ENCODE measurements at regions not wholly inside any gene's neighbourhood (a gene's known extent, or its start where the extent isn't known, plus 50 kb on each side); places are given as distances from the start of the nearest gene placed in this dataset.

DNA sequence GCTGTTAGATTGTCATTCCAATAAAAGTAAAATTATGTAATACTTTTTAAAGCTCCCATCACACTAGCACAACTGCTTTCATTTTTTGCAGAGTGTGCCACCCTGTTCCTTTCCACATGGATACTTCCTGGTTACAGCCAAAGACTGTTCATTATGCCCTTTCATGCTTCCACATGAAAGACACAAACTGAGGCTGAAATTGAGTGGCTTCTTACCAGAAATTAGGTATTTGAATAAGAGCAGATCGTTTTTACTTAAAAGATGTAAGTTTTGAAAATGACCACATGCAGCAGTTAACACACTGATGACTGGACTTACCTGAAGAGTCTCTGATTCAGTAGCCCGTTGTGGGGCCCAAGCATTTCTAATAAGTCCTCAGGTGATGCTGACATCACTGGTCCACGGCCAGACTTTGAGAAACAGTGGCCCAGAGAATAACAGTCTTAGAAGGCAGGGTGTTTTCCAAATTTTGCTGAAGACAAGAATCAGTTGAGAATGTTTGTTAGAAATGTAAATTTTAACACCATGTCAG lies 187.6 kb upstream of the DMRT1 start:
- H3K4me3 Mint-ChIP-seq: no peak overlapping the region
- H3K36me3 Mint-ChIP-seq (ENCODE audit: low read depth): no peaks in the 10 kb centered on the region
- no peak overlapping the region for H3K27ac Mint-ChIP-seq
- H3K4me1 Mint-ChIP-seq: peaks cover 20% of the 10 kb centered on the region
- intact Hi-C loops (cut with DNase I, micrococcal nuclease): loop anchor here in 1 of 2 experiments (10.0 kb wide), 1 partner anchor 59 kb away; no protein-coding TSS in a partner anchor
- ATAC-seq (no peak), DNase-seq (no peak)
- CTCF ChIA-PET: no interaction called here
- H3K9me3 Mint-ChIP-seq (ENCODE audit: low read depth): no peaks in the 10 kb centered on the region
- H3K27me3 Mint-ChIP-seq: no peaks in the 10 kb centered on the region
- POLR2A ChIA-PET: no interaction called here

DNA sequence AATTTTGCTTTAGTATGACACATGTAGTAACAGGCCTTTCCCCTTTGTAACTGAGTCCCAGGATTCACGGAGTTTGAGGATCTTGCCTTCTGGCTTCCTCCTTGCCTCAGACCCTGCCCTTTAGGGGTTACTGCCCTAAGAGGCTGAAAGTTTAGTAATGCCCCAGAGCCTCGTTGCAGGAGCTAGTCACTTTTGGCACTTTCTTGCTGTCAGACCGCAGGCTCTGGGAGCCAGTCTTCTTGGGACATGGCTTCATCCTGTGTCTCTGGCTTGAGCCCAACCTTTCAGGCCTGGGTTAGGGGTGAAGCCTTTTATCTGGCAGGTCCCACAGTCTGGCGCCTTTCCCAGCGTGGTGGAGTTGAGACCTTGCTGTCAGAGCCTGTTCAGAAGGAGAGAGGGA lies 185.6 kb upstream of the DMRT1 start:
- Mint-ChIP-seq H3K4me1 (peaks cover 6% of the 10 kb centered on the region), H3K27ac (no peak overlapping the region), H3K36me3 (ENCODE audit: low read depth) (no peaks in the 10 kb centered on the region), H3K27me3 (no peaks in the 10 kb centered on the region), H3K9me3 (ENCODE audit: low read depth) (no peaks in the 10 kb centered on the region), H3K4me3 (no peak overlapping the region)
- DNase-seq (no peak), ATAC-seq (no peak)
- ChIA-PET POLR2A (no interaction called here), CTCF (no interaction called here)
- intact Hi-C loops (cut with DNase I, micrococcal nuclease): loop anchor here (2.0 to 10.0 kb wide), 3 partner anchors 41 to 61 kb away; no protein-coding TSS in a partner anchor

DNA sequence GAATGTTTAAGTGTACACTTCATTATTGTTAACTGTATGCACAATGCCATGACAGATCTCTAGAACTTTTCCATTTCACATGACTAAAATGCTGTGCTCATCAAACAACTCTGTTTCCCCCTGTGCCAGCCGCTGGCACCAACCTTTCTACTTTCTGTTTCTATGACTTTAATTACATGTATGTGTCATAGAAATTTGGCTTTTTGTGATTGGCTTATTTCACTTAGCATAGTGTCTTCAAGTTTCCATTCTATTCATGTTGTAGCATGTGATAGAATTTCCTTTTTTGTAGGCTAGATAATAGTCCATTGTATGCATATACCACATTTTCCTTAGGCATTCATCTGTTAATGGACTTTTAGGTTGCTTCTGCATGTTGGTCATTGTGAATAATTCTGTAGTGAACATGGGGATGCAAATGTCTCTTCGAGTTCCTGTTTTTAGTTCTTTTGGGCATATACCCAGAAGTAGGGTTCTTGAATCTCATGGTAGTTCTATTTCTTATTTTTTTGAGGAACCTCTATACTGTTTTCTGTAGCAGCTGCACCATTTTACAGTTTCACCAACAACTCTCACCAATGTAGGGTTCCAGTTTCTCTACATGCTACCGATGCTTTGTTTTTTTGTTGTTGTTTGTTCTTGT lies 184.4 kb upstream of the DMRT1 start:
- DNase-seq (peak; percentile 15), ATAC-seq (peak; percentile 95)
- H3K27me3 Mint-ChIP-seq: no peaks in the 10 kb centered on the region
- H3K27ac Mint-ChIP-seq: no peak overlapping the region
- H3K9me3 Mint-ChIP-seq (ENCODE audit: low read depth): no peaks in the 10 kb centered on the region
- no peaks in the 10 kb centered on the region for H3K36me3 Mint-ChIP-seq (ENCODE audit: low read depth)
- H3K4me1 Mint-ChIP-seq: peaks cover 5% of the 10 kb centered on the region
- POLR2A ChIA-PET: no interaction called here
- H3K4me3 Mint-ChIP-seq: no peak overlapping the region
- CTCF ChIA-PET: interaction anchor here (0.9 kb wide), 1 partner anchor 148 kb away, joined by 6 read pairs; no protein-coding TSS in a partner anchor
- intact Hi-C loops (cut with DNase I, micrococcal nuclease): loop anchor here (2.0 to 10.0 kb wide), 3 partner anchors 42 to 62 kb away; no protein-coding TSS in a partner anchor

DNA sequence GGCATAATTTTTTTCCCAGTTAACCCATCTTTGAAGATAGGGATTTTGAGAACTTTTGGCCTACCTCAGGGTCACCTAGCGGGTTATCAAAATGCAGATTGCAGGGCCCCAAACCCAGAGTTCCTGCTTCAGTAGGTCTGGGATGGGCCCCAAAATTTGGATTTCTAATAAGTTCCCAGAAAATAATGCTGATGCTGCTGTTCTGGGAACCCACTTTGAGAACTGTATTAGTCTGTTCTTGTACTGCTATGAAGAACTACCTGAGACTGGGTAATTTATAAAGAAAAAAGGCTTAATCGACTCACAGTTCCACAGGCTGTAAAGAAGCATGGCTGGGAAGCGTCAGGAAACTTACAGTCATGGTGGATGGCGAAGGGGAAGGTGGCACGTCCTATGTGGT lies 182.2 kb upstream of the DMRT1 start:
- H3K36me3 Mint-ChIP-seq (ENCODE audit: low read depth): no peaks in the 10 kb centered on the region
- ChIA-PET CTCF (no interaction called here), POLR2A (no interaction called here)
- H3K4me1 Mint-ChIP-seq: peaks cover 5% of the 10 kb centered on the region
- H3K27me3 Mint-ChIP-seq: no peaks in the 10 kb centered on the region
- intact Hi-C loops (cut with DNase I, micrococcal nuclease): loop anchor here (5.0 to 10.0 kb wide), 2 partner anchors 47 to 64 kb away; no protein-coding TSS in a partner anchor
- no peak overlapping the region for H3K4me3 Mint-ChIP-seq
- H3K9me3 Mint-ChIP-seq (ENCODE audit: low read depth): no peaks in the 10 kb centered on the region
- ATAC-seq (no peak), DNase-seq (no peak)
- H3K27ac Mint-ChIP-seq: no peak overlapping the region

DNA sequence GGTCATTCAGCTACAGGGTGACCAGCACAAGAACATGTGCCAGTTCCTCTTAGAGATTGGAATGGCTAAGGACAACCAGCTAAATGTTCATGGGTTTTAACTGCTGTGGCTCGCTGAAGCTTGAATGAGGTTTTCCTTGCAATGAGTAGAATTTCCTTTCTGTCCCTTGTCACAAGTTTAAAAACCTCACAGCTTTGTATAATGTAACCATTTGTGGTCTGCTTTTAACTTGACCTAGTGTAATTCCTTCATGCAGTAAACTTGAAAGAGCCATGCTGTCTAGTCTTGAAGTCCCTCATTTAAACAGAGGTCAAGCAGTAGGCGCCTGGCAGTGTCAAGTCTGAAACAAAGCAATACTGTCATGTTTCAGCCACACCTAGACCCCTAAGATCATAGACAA lies 181.3 kb upstream of the DMRT1 start:
- H3K4me3 Mint-ChIP-seq: no peak overlapping the region
- H3K9me3 Mint-ChIP-seq (ENCODE audit: low read depth): no peaks in the 10 kb centered on the region
- H3K4me1 Mint-ChIP-seq: peaks cover 5% of the 10 kb centered on the region
- intact Hi-C loops (cut with DNase I, micrococcal nuclease): no loop called here
- H3K27ac Mint-ChIP-seq: no peak overlapping the region
- H3K36me3 Mint-ChIP-seq (ENCODE audit: low read depth): no peaks in the 10 kb centered on the region
- ChIA-PET CTCF (no interaction called here), POLR2A (no interaction called here)
- H3K27me3 Mint-ChIP-seq: no peaks in the 10 kb centered on the region
- ATAC-seq (no peak), DNase-seq (no peak)

DNA sequence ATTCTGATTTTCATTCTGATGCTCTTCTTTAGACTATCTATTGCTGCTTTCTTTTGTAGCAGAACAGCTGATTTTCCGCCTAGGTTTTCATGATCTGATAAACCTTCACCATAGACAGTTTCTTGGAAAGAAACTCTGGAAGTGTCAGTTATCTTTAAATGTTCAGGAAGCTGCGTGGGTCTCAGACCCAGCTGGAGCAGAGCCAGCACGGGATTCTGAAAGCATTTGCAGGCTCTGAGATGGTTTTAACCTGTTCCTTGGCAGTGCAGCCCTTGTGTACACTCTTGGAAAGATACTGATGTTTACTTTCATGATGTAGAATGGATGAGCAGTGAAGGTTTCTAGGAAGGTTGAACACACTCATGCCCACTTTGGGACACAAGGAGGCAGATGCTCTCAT lies 178.0 kb upstream of the DMRT1 start:
- CTCF ChIA-PET: no interaction called here
- Mint-ChIP-seq H3K27me3 (no peaks in the 10 kb centered on the region), H3K36me3 (ENCODE audit: low read depth) (peaks cover 1% of the 10 kb centered on the region), H3K4me1 (no peaks in the 10 kb centered on the region), H3K9me3 (ENCODE audit: low read depth) (peaks cover 4% of the 10 kb centered on the region), H3K4me3 (no peak overlapping the region), H3K27ac (no peak overlapping the region)
- DNase-seq: no peak
- no peak for ATAC-seq
- POLR2A ChIA-PET: no interaction called here
- intact Hi-C loops (cut with DNase I, micrococcal nuclease): no loop called here

DNA sequence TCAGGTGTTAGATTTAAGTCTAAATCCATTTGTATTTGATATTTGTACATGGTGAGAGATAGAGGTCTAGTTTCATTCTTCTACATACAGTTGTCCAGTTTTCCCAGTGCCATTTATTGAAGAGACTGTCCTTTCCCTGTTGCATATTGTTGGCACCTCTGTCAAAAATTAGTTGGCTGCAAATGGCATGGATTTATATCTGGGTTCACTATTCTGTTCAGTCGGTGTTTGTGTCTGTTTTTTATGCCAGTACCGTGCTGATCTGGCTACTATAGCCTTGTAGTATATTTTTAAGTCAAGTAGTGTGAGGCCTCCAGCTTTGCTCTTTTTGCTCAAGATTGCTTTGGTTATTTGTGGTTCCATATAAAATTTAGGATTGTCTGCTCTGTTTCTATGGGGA lies 176.2 kb upstream of the DMRT1 start:
- intact Hi-C loops (cut with DNase I, micrococcal nuclease): no loop called here
- H3K36me3 Mint-ChIP-seq (ENCODE audit: low read depth): peaks cover 1% of the 10 kb centered on the region
- H3K27me3 Mint-ChIP-seq: peaks cover 8% of the 10 kb centered on the region
- ATAC-seq (no peak), DNase-seq (no peak)
- peaks cover 17% of the 10 kb centered on the region for H3K9me3 Mint-ChIP-seq (ENCODE audit: low read depth)
- no peak overlapping the region for H3K4me3 Mint-ChIP-seq
- H3K27ac Mint-ChIP-seq: no peak overlapping the region
- CTCF ChIA-PET: no interaction called here
- POLR2A ChIA-PET: no interaction called here
- no peaks in the 10 kb centered on the region for H3K4me1 Mint-ChIP-seq

DNA sequence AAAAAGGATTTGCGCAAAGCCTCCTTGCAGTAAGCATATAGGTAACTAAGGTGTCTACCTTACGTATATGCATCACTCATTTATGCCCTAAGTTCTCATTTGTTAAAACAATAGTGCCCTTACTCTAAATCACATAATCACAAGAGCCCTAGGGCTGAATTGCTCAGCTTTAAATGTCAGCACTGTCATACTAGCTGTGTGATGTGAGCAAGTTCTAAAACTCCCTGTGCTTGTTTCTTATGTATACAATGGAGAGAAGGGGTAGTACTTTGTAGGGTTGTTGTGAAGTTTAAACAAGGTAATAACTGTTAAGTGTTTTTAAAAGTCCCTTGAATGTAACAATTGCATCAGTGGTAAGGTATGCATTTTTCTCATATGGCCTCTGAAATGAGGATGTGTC lies 169.5 kb upstream of the DMRT1 start:
- intact Hi-C loops (cut with DNase I, micrococcal nuclease): no loop called here

DNA sequence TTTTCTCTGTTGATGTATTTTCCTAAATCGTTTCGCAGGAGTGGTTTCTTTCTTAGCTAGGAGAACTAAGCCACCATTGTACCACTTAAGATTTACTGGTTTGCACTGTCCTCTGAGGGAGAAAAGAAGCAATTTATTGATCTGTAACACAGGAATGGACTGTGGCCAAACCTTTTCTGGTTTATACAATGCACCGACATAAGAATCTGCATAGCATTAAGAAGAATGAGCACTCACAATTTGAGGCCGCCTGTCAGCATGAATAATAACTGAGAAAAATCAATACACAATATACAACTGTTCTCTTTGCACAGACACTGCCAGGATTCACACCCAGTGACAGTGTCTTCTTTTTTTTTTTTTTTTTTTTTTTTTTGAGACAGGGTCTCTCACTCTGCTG lies 168.6 kb upstream of the DMRT1 start:
- Mint-ChIP-seq H3K9me3 (ENCODE audit: low read depth) (peaks cover 17% of the 10 kb centered on the region), H3K36me3 (ENCODE audit: low read depth) (peaks cover 1% of the 10 kb centered on the region), H3K27ac (no peak overlapping the region), H3K27me3 (peaks cover 13% of the 10 kb centered on the region), H3K4me3 (no peak overlapping the region), H3K4me1 (peaks cover 8% of the 10 kb centered on the region)
- ATAC-seq (no peak), DNase-seq (no peak)
- intact Hi-C loops (cut with DNase I, micrococcal nuclease): no loop called here
- CTCF ChIA-PET: no interaction called here
- POLR2A ChIA-PET: no interaction called here

More for the DNA sequence above, 169.5 kb upstream of the DMRT1 start:
- peaks cover 17% of the 10 kb centered on the region for H3K9me3 Mint-ChIP-seq (ENCODE audit: low read depth)
- ChIA-PET POLR2A (no interaction called here), CTCF (no interaction called here)
- H3K36me3 Mint-ChIP-seq (ENCODE audit: low read depth): peaks cover 1% of the 10 kb centered on the region
- peaks cover 13% of the 10 kb centered on the region for H3K27me3 Mint-ChIP-seq
- ATAC-seq (no peak), DNase-seq (no peak)
- no peaks in the 10 kb centered on the region for H3K4me1 Mint-ChIP-seq
- no peak overlapping the region for H3K27ac Mint-ChIP-seq
- no peak overlapping the region for H3K4me3 Mint-ChIP-seq

DNA sequence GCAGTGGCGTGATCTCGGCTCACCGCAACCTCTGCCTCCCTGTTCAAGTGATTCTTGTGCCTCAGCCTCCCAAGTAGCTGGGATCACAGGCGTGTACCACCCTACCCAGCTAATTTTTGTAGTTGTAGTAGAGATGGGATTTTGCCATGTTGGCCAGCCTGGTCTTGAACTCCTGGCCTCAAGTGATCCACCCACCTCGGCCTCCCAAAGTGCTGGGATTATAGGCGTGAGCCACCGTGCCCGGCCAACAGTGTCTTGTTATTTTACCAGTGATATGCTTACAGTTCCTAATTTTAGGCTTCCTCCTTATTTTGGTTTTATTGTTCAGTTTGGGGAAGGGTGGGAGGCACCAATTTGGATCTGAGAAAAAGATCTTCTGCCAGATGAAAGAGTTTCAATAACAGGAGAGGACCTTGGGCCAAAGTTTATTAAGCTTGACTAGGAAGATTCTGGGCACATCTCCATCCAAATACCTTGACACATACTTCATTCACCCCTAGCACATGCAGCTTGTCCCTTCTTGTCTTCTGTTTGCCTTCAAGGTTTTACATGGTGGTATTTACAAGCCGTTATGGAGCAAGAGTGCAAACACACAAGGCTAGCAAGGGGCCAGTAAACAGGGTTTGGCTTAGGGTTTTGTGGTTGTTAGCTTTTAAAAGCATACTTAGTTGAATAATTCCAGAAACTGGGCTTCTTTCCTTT lies 168.1 kb upstream of the DMRT1 start:
- ATAC-seq (no peak), DNase-seq (no peak)
- Mint-ChIP-seq H3K36me3 (ENCODE audit: low read depth) (peaks cover under 1% of the 10 kb centered on the region), H3K27me3 (peaks cover 13% of the 10 kb centered on the region), H3K4me1 (peaks cover 8% of the 10 kb centered on the region), H3K4me3 (no peak overlapping the region), H3K27ac (no peak overlapping the region), H3K9me3 (ENCODE audit: low read depth) (peaks cover 14% of the 10 kb centered on the region)
- intact Hi-C loops (cut with DNase I, micrococcal nuclease): no loop called here
- ChIA-PET CTCF (interaction anchor here (0.6 to 0.7 kb wide), 2 partner anchors 217 to 648 kb away, joined by 3 read pairs; no protein-coding TSS in a partner anchor), POLR2A (no interaction called here)

DNA sequence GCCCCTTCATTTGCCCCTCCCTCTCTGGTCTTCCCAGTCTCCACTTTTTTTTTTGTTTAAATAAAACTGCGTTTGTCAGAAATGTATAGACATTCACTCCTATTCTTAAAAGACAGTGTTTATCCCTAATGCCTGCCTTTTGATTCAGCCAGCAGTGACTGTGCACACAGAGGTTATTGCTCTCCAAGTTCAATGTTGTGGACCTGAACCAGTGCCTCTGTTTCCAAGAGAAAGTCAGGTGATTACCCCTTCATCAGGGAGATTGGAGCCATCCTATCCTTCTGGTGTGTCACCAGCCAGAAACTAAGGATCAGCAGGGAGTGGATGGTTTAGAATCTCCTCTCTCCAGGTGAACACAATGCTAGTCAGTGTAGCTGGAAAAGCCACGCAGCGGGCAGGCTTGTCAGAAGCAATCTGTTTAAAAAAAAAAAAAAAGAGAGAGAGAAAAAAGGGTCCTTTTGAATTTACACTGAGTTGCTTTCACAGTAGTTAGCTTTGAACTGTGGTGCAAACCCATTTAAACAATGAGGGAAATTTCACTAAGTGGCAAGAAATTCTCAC lies 167.5 kb upstream of the DMRT1 start:
- no peaks in the 10 kb centered on the region for H3K36me3 Mint-ChIP-seq (ENCODE audit: low read depth)
- H3K27me3 Mint-ChIP-seq: peaks cover 12% of the 10 kb centered on the region
- ATAC-seq: no peak
- H3K4me1 Mint-ChIP-seq: peaks cover 8% of the 10 kb centered on the region
- H3K4me3 Mint-ChIP-seq: no peak overlapping the region
- DNase-seq: no peak
- ChIA-PET POLR2A (no interaction called here), CTCF (interaction anchor here (0.6 to 0.7 kb wide), 2 partner anchors 216 to 648 kb away, joined by 3 read pairs; no protein-coding TSS in a partner anchor)
- H3K27ac Mint-ChIP-seq: no peak overlapping the region
- peaks cover 11% of the 10 kb centered on the region for H3K9me3 Mint-ChIP-seq (ENCODE audit: low read depth)
- intact Hi-C loops (cut with DNase I, micrococcal nuclease): no loop called here

All from activated CD4-positive, alpha-beta T cell treated with anti-CD3 and anti-CD28 coated beads for 36 hours (primary cell).